ENCODE measurements at regions not wholly inside any gene's neighbourhood (a gene's known extent, or its start where the extent isn't known, plus 50 kb on each side); places are given as distances from the start of the nearest gene placed in this dataset.

DNA sequence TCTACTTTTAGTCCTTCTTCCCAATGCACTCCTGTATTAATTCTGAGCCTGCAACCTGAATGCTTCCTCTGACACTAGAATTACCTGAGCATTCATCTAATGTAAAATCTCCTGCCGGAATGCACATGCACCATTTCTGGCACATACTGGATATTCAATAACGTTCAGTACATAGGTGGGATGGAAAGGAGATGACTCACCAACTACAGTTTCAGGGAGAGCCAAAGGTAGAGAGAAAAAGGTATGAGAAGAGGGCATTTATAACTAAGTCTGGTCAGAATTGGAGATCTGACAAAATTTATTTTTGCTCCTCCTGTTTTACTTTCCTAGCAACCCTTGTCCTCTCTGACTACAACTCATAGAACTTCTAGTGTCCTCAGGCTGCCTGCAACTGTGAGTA lies 1954.1 kb upstream of the CELF4 start:
- Histone ChIP-seq H4K91ac (ENCODE audit: low read depth, low read length, poor library complexity) (no peak overlapping the region), H3K14ac (ENCODE audit: low read length) (no peak overlapping the region), H3K27ac (replicated peaks; ENCODE audit: low read length) (no peak overlapping the region), H2BK15ac (ENCODE audit: low read length) (no peak overlapping the region), H2BK12ac (ENCODE audit: low read length) (no peak overlapping the region), H3K4me3 (ENCODE audit: low read length in 2 of 2) (no peak overlapping the region), H3K4me2 (ENCODE audit: insufficient read depth, low read length, poor library complexity, severe bottlenecking) (no peak overlapping the region), H2BK120ac (ENCODE audit: low read depth, low read length) (no peak overlapping the region), H3K79me1 (ENCODE audit: low read depth, low read length) (peaks cover 2% of the 10 kb centered on the region), H2BK5ac (ENCODE audit: low read length) (no peak overlapping the region), H3K9ac (ENCODE audit: low read depth, low read length, poor library complexity) (no peak overlapping the region), H2AFZ (ENCODE audit: low read length) (no peak overlapping the region), H3K23ac (ENCODE audit: low read depth, low read length, poor library complexity) (no peak overlapping the region), H4K8ac (ENCODE audit: low read depth, low read length) (no peak overlapping the region), H3K4me1 (ENCODE audit: control insufficient read depth in 2 of 2, insufficient read depth in 1 of 2, low read depth in 1 of 2, low read length in 2 of 2) (peaks cover 0 to under 1% of the 10 kb centered on the region in 2 donors), H3K18ac (ENCODE audit: low read length) (no peak overlapping the region), H3K27me3 (ENCODE audit: control insufficient read depth in 3 of 3, insufficient read depth in 3 of 3, low read depth in 1 of 3, low read length in 3 of 3) (no peaks in the 10 kb centered on the region), H2AK5ac (ENCODE audit: low read depth, low read length) (no peak overlapping the region), H3K36me3 (replicated peaks in 1 of 2; ENCODE audit: control insufficient read depth in 2 of 2, insufficient read depth in 2 of 2, low read length in 2 of 2) (no peaks in the 10 kb centered on the region), H3K9me3 (replicated peaks in 1 of 2; ENCODE audit: control insufficient read depth in 2 of 2, insufficient read depth in 1 of 2, low read depth in 1 of 2, low read length in 2 of 2) (no peaks in the 10 kb centered on the region), H3K4ac (ENCODE audit: low read length) (no peak overlapping the region)
- no peak for DNase-seq (ENCODE audit: low spot score)
- no CpG with 5 or more reads among the region's 2 CpGs for WGBS, 2 donors (ENCODE audit: extremely low coverage in 2 of 2, insufficient read length in 2 of 2, insufficient replicate concordance in 1 of 2)

DNA sequence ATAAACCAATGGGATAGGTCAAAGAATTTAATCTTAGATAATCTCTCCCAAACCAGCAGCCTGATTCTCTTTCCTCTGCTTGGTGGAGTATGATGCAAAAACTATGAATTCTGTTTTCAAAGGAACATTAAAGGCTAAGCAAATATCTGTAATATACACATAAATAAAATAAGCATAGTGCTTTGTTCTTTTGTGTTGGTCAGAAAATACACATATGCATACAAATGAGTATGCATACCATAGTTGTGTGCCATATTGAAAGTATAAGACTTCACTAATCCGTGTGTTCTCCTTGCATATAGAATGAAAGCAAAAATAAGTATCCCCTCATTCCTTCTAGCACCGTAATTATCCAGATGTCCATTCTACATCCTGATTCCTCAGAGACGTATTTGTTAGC lies 1949.7 kb upstream of the CELF4 start:
- H2AFZ ChIP-seq (ENCODE audit: low read length), result no peak overlapping the region
- no peak for DNase-seq (ENCODE audit: low spot score)
- no peak overlapping the region for H3K4ac ChIP-seq (ENCODE audit: low read length)
- H3K9me3 ChIP-seq (replicated peaks in 1 of 2; ENCODE audit: control insufficient read depth in 2 of 2, insufficient read depth in 1 of 2, low read depth in 1 of 2, low read length in 2 of 2), result no peaks in the 10 kb centered on the region
- H3K27me3 ChIP-seq (ENCODE audit: control insufficient read depth in 3 of 3, insufficient read depth in 3 of 3, low read depth in 1 of 3, low read length in 3 of 3), result peaks cover 0 to 1% (median 0%) of the 10 kb centered on the region in 3 experiments
- H2BK12ac ChIP-seq (ENCODE audit: low read length), result no peak overlapping the region
- H3K79me1 ChIP-seq (ENCODE audit: low read depth, low read length), result no peaks in the 10 kb centered on the region
- no peak overlapping the region for H3K4me2 ChIP-seq (ENCODE audit: insufficient read depth, low read length, poor library complexity, severe bottlenecking)
- no peak overlapping the region for H2BK5ac ChIP-seq (ENCODE audit: low read length)
- H3K18ac ChIP-seq (ENCODE audit: low read length), result no peak overlapping the region
- H3K36me3 ChIP-seq (replicated peaks in 1 of 2; ENCODE audit: control insufficient read depth in 2 of 2, insufficient read depth in 2 of 2, low read length in 2 of 2), result no peaks in the 10 kb centered on the region
- no peak overlapping the region for H3K27ac ChIP-seq (replicated peaks; ENCODE audit: low read length)
- H3K4me1 ChIP-seq (ENCODE audit: control insufficient read depth in 2 of 2, insufficient read depth in 1 of 2, low read depth in 1 of 2, low read length in 2 of 2), result peaks cover 0 to 10% of the 10 kb centered on the region in 2 donors
- H4K8ac ChIP-seq (ENCODE audit: low read depth, low read length), result no peak overlapping the region
- no peak overlapping the region for H2AK5ac ChIP-seq (ENCODE audit: low read depth, low read length)
- H2BK120ac ChIP-seq (ENCODE audit: low read depth, low read length), result no peak overlapping the region
- no peak overlapping the region for H4K91ac ChIP-seq (ENCODE audit: low read depth, low read length, poor library complexity)
- no peak overlapping the region for H2BK15ac ChIP-seq (ENCODE audit: low read length)
- no peak overlapping the region for H3K23ac ChIP-seq (ENCODE audit: low read depth, low read length, poor library complexity)
- no peak overlapping the region for H3K9ac ChIP-seq (ENCODE audit: low read depth, low read length, poor library complexity)
- no peak overlapping the region for H3K14ac ChIP-seq (ENCODE audit: low read length)
- H3K4me3 ChIP-seq (ENCODE audit: low read length in 2 of 2), result no peak overlapping the region
- WGBS, 2 donors (ENCODE audit: extremely low coverage in 2 of 2, insufficient read length in 2 of 2, insufficient replicate concordance in 1 of 2), result no CpG with 5 or more reads among the region's 3 CpGs

DNA sequence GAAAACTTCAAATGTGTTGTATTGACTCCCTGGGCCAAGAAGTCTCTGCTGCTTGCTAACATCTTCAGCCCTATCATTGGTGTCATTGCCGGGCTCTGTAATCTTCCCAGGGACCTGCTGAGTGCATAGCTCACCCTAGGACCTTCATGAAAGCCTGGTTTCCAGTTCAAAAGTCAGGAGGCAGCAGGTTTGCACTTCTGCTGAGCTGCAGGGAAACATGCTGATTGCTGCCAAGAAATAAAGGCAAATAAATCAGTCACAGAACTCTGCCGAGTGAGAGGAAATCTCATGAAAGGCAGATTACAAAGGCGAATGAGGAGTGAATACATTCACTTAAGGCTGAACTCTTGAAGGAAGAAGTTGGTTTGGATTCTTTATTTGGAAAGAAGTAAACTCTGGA lies 1947.6 kb upstream of the CELF4 start:
- WGBS, 2 donors (ENCODE audit: extremely low coverage in 2 of 2, insufficient read length in 2 of 2, insufficient replicate concordance in 1 of 2), result no CpG with 5 or more reads among the region's 3 CpGs

DNA sequence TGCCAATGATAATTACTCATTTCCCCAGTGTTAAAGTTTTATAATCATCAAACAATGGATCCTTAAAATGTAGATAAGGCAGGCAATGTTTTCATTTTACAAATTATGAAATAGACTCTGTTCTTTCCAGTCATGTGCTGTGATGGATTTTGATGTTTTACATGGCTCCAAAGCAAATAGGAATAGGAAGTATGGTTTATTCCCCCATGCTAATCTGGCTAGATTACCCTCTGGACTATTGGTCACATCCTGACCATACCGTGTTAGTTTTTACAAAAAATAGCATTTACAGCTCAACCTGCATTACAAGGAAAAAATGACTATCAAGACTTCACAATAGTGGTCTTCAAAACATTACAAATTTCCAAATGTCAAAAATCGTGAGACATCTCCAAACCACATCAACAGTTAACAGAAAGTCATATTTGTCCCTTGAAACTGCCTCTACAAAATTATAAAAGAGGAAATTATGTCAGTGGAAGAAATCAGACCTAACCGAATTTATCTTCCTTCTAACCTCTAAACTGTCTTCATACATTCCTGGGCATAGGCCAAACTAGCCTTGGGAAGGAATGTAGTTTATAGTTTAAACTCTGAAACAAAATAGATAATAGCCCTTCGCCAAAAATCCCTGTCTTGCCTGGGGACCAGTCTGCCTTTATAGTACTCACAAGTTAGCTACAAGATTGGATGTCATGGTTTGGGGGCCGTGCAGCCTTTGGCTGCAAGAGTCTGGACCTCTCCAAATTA lies 1941.2 kb upstream of the CELF4 start:
- Histone ChIP-seq H3K4me3 (ENCODE audit: low read length in 2 of 2) (no peak overlapping the region), H3K4me1 (ENCODE audit: control insufficient read depth in 2 of 2, insufficient read depth in 1 of 2, low read depth in 1 of 2, low read length in 2 of 2) (no peaks in the 10 kb centered on the region), H3K9ac (ENCODE audit: low read depth, low read length, poor library complexity) (no peak overlapping the region), H2BK5ac (ENCODE audit: low read length) (no peak overlapping the region), H3K18ac (ENCODE audit: low read length) (no peak overlapping the region), H3K9me3 (replicated peaks in 1 of 2; ENCODE audit: control insufficient read depth in 2 of 2, insufficient read depth in 1 of 2, low read depth in 1 of 2, low read length in 2 of 2) (peaks cover 0 to 2% of the 10 kb centered on the region in 2 donors), H3K36me3 (replicated peaks in 1 of 2; ENCODE audit: control insufficient read depth in 2 of 2, insufficient read depth in 2 of 2, low read length in 2 of 2) (no peaks in the 10 kb centered on the region), H2AK5ac (ENCODE audit: low read depth, low read length) (no peak overlapping the region), H3K27me3 (ENCODE audit: control insufficient read depth in 3 of 3, insufficient read depth in 3 of 3, low read depth in 1 of 3, low read length in 3 of 3) (no peaks in the 10 kb centered on the region), H4K91ac (ENCODE audit: low read depth, low read length, poor library complexity) (no peak overlapping the region), H2BK15ac (ENCODE audit: low read length) (no peak overlapping the region), H3K4ac (ENCODE audit: low read length) (no peak overlapping the region), H2BK12ac (ENCODE audit: low read length) (no peak overlapping the region), H3K4me2 (ENCODE audit: insufficient read depth, low read length, poor library complexity, severe bottlenecking) (no peak overlapping the region), H4K8ac (ENCODE audit: low read depth, low read length) (no peak overlapping the region), H2AFZ (ENCODE audit: low read length) (no peak overlapping the region), H3K14ac (ENCODE audit: low read length) (no peak overlapping the region), H3K23ac (ENCODE audit: low read depth, low read length, poor library complexity) (no peak overlapping the region), H2BK120ac (ENCODE audit: low read depth, low read length) (no peak overlapping the region), H3K79me1 (ENCODE audit: low read depth, low read length) (no peaks in the 10 kb centered on the region), H3K27ac (replicated peaks; ENCODE audit: low read length) (no peak overlapping the region)
- DNase-seq (ENCODE audit: low spot score), result no peak
- WGBS, 2 donors (ENCODE audit: extremely low coverage in 2 of 2, insufficient read length in 2 of 2, insufficient replicate concordance in 1 of 2), result no CpG with 5 or more reads among the region's 5 CpGs

More for the DNA sequence above, 1947.6 kb upstream of the CELF4 start:
- peak overlapping the region; percentile 22 for H3K27ac ChIP-seq (replicated peaks; ENCODE audit: low read length)
- no peak overlapping the region for H4K91ac ChIP-seq (ENCODE audit: low read depth, low read length, poor library complexity)
- peak overlapping the region; percentile 45 for H2AFZ ChIP-seq (ENCODE audit: low read length)
- H2BK120ac ChIP-seq (ENCODE audit: low read depth, low read length), result no peak overlapping the region
- H3K14ac ChIP-seq (ENCODE audit: low read length), result no peak overlapping the region
- peak overlapping the region; percentile 35 for H3K18ac ChIP-seq (ENCODE audit: low read length)
- H3K4me3 ChIP-seq (ENCODE audit: low read length in 2 of 2), result no peak overlapping the region
- no peak overlapping the region for H2BK5ac ChIP-seq (ENCODE audit: low read length)
- H3K27me3 ChIP-seq (ENCODE audit: control insufficient read depth in 3 of 3, insufficient read depth in 3 of 3, low read depth in 1 of 3, low read length in 3 of 3), result peaks cover 0 to 1% (median 0%) of the 10 kb centered on the region in 3 experiments
- DNase-seq (ENCODE audit: low spot score), result no peak
- no peak overlapping the region for H2BK15ac ChIP-seq (ENCODE audit: low read length)
- H3K9ac ChIP-seq (ENCODE audit: low read depth, low read length, poor library complexity), result no peak overlapping the region
- no peak overlapping the region for H2BK12ac ChIP-seq (ENCODE audit: low read length)
- no peaks in the 10 kb centered on the region for H3K36me3 ChIP-seq (replicated peaks in 1 of 2; ENCODE audit: control insufficient read depth in 2 of 2, insufficient read depth in 2 of 2, low read length in 2 of 2)
- H3K4me1 ChIP-seq (ENCODE audit: control insufficient read depth in 2 of 2, insufficient read depth in 1 of 2, low read depth in 1 of 2, low read length in 2 of 2), result peaks cover 0 to 10% of the 10 kb centered on the region in 2 donors
- no peak overlapping the region for H3K4ac ChIP-seq (ENCODE audit: low read length)
- no peaks in the 10 kb centered on the region for H3K9me3 ChIP-seq (replicated peaks in 1 of 2; ENCODE audit: control insufficient read depth in 2 of 2, insufficient read depth in 1 of 2, low read depth in 1 of 2, low read length in 2 of 2)
- H3K23ac ChIP-seq (ENCODE audit: low read depth, low read length, poor library complexity), result no peak overlapping the region
- H3K79me1 ChIP-seq (ENCODE audit: low read depth, low read length), result no peaks in the 10 kb centered on the region
- H2AK5ac ChIP-seq (ENCODE audit: low read depth, low read length), result no peak overlapping the region
- H3K4me2 ChIP-seq (ENCODE audit: insufficient read depth, low read length, poor library complexity, severe bottlenecking), result no peak overlapping the region
- no peak overlapping the region for H4K8ac ChIP-seq (ENCODE audit: low read depth, low read length)

Measured in neuronal stem cell (in vitro differentiated cells).